Left ventricle myocardium superior (tissue), 1 donor: ENCODE measurements at regions not wholly inside any gene's neighbourhood (a gene's known extent, or its start where the extent isn't known, plus 50 kb on each side); places are given as distances from the start of the nearest gene placed in this dataset.
"Not testable (repeated sequence)": the region's sequence is repeated elsewhere in the genome, so short reads cannot be mapped to it uniquely, and the experiment has no call there.

ENCODE experiments used
- ATAC-seq: fragments of 200-7000 bp; cut with Tn5 transposase; one replicate; pipeline ENCODE4 v1.9.1; 2020; ENCODE audit warnings: mild to moderate bottlenecking, moderate library complexity
- DNase-seq: peaks from one replicate; pipeline ENCODE4 v3.0.0-alpha.2; 2020
- intact Hi-C: fragments of 100-400 bp; cut with micrococcal nuclease; formaldehyde crosslinking; loops from one replicate; pipeline ENCODE4 v1.11.0; 2022
- donor health status: DM: no; HTN: yes; CAD: no; lungs with severe emphysema.

- ATAC-seq (peak; percentile 17), DNase-seq (no peak)
- intact Hi-C loops: no loop called here
Measured at GRCh38 chr1:218930472-218931241, 243.0 kb upstream of the LYPLAL1 start.

GRCh38 chr1:218931324-218931723, 242.4 kb upstream of the LYPLAL1 start:
- intact Hi-C loops: no loop called here
- ATAC-seq (no peak), DNase-seq (no peak)

- no peak for DNase-seq
- ATAC-seq: no peak
- intact Hi-C loops: no loop called here
Measured at GRCh38 chr1:218933513-218933912, 240.2 kb upstream of the LYPLAL1 start.

GRCh38 chr1:218935408-218935807, 238.3 kb upstream of the LYPLAL1 start:
- ATAC-seq, DNase-seq, intact Hi-C loops: not testable (repeated sequence)

- DNase-seq: no peak
- intact Hi-C loops: no loop called here
- no peak for ATAC-seq
Measured at GRCh38 chr1:218938259-218938658, 235.4 kb upstream of the LYPLAL1 start.

- DNase-seq (no peak), ATAC-seq (no peak)
- intact Hi-C loops: no loop called here
Measured at GRCh38 chr1:218939095-218939494, 234.6 kb upstream of the LYPLAL1 start.

GRCh38 chr1:218942431-218942830, 231.2 kb upstream of the LYPLAL1 start:
- ATAC-seq: peak; percentile 73
- intact Hi-C loops: no loop called here
- no peak for DNase-seq

- intact Hi-C loops: no loop called here
- no peak for DNase-seq
- ATAC-seq: no peak
Measured at GRCh38 chr1:218943371-218943770, 230.3 kb upstream of the LYPLAL1 start.

- intact Hi-C loops: no loop called here
- no peak for ATAC-seq
- no peak for DNase-seq
Measured at GRCh38 chr1:218945050-218945449, 228.6 kb upstream of the LYPLAL1 start.

- intact Hi-C loops: no loop called here
- DNase-seq (no peak), ATAC-seq (no peak)
Measured at GRCh38 chr1:218946147-218946546, 227.5 kb upstream of the LYPLAL1 start.

- DNase-seq (no peak), ATAC-seq (no peak)
- intact Hi-C loops: no loop called here
Measured at GRCh38 chr1:218948446-218948845, 225.2 kb upstream of the LYPLAL1 start.

- DNase-seq: no peak
- intact Hi-C loops: no loop called here
- peak; percentile 31 for ATAC-seq
Measured at GRCh38 chr1:218953386-218953785, 220.3 kb upstream of the LYPLAL1 start.

GRCh38 chr1:218957971-218958370, 215.7 kb upstream of the LYPLAL1 start:
- intact Hi-C loops: no loop called here
- ATAC-seq (no peak), DNase-seq (no peak)

- no peak for DNase-seq
- no peak for ATAC-seq
Measured at GRCh38 chr1:218959784-218960183, 213.9 kb upstream of the LYPLAL1 start.

GRCh38 chr1:218964471-218965185, 209.1 kb upstream of the LYPLAL1 start:
- intact Hi-C loops: no loop called here

More at GRCh38 chr1:218959784-218960183, 213.9 kb upstream of the LYPLAL1 start:
- intact Hi-C loops: no loop called here

GRCh38 chr1:218965821-218966220, 207.9 kb upstream of the LYPLAL1 start:
- intact Hi-C loops: no loop called here
- no peak for ATAC-seq
- DNase-seq: no peak

More at GRCh38 chr1:218964471-218965185, 209.1 kb upstream of the LYPLAL1 start:
- DNase-seq (no peak), ATAC-seq (no peak)

GRCh38 chr1:218967254-218967653, 206.4 kb upstream of the LYPLAL1 start:
- intact Hi-C loops: no loop called here
- ATAC-seq (no peak), DNase-seq (no peak)

GRCh38 chr1:218967836-218968235, 205.8 kb upstream of the LYPLAL1 start:
- intact Hi-C loops: no loop called here
- ATAC-seq (no peak), DNase-seq (no peak)

- ATAC-seq: no peak
- no peak for DNase-seq
- intact Hi-C loops: no loop called here
Measured at GRCh38 chr1:218969006-218969405, 204.7 kb upstream of the LYPLAL1 start.

GRCh38 chr1:218970397-218970990, 203.2 kb upstream of the LYPLAL1 start:
- no peak for DNase-seq
- intact Hi-C loops: no loop called here
- no peak for ATAC-seq
